Heart right ventricle (tissue), 16 donors: ENCODE measurements at regions not wholly inside any gene's neighbourhood (a gene's known extent, or its start where the extent isn't known, plus 50 kb on each side); places are given as distances from the start of the nearest gene placed in this dataset.

Source experiments
- ATAC-seq, 8 donors: fragments of 200-7000 bp; cut with Tn5 transposase; one replicate each; pipeline ENCODE4 v1.9.1; 2020; ENCODE audit warnings: mild to moderate bottlenecking in 8 of 8, moderate library complexity in 8 of 8, moderate number of reproducible peaks in 1 of 8
- DNase-seq, 2 donors: peaks; one replicate each; pipeline ENCODE4 v3.0.0-alpha.2; 2020
- H3K27ac ChIP-seq, 10 donors: fragments of 200-600 bp; sonication (generic) in 2 of 10; one replicate each; pipeline versions ENCODE4 v1.5.0 to v1.8.0; 2020 to 2022; ENCODE audit warnings: mild to moderate bottlenecking in 3 of 10
- H3K27me3 ChIP-seq, 7 donors: fragments of 200-600 bp; one replicate each; pipeline ENCODE4 v1.8.0; 2021 to 2022; ENCODE audit warnings: mild to moderate bottlenecking in 2 of 7
- H3K36me3 ChIP-seq, 9 donors: fragments of 200-600 bp; sonication (generic) in 1 of 9; one replicate each; pipeline versions ENCODE4 v1.5.0 to v1.8.0; 2020 to 2022; ENCODE audit warnings: mild to moderate bottlenecking in 2 of 9
- H3K4me1 ChIP-seq, 9 donors: fragments of 200-600 bp; sonication (generic) in 1 of 9; one replicate each; pipeline versions ENCODE4 v1.5.0 to v1.8.0; 2020 to 2022; ENCODE audit warnings: mild to moderate bottlenecking in 4 of 9
- H3K4me3 ChIP-seq, 10 donors: fragments of 200-600 bp; sonication (generic) in 2 of 10; one replicate each; pipeline versions ENCODE4 v1.5.0 to v1.8.0; 2020 to 2022; ENCODE audit warnings: mild to moderate bottlenecking in 7 of 10, moderate library complexity in 2 of 10
- H3K9me3 ChIP-seq, 11 donors: fragments of 200-600 bp in 10 of 11; sonication (generic) in 2 of 11; one replicate each; pipeline versions ENCODE4 v1.5.0 to v1.8.0; 2013 to 2022; ENCODE audit warnings: mild to moderate bottlenecking in 2 of 11, control low read depth in 1 of 11, moderate library complexity in 1 of 11
- CTCF ChIP-seq, 9 donors: fragments of 200-600 bp; sonication (generic) in 2 of 9; IDR thresholded peaks; one replicate each; pipeline versions ENCODE4 v1.5.0 to v1.8.0; 2021 to 2022; ENCODE audit warnings: antibody characterized with exemption in 9 of 9, mild to moderate bottlenecking in 5 of 9, moderate library complexity in 1 of 9
- WGBS, 2 donors: extraction: QIAGEN DNeasy Blood & Tissue Kit; methylation state at CpG; one replicate each; pipeline ENCODE4 v1.1.7; 2013; ENCODE audit warnings: inconsistent platforms in 1 of 2; 5-methylcytosine and 5-hydroxymethylcytosine counted together
- intact Hi-C, 10 donors: fragments of 100-400 bp; cut with DNase I; formaldehyde crosslinking; loops; one replicate each; pipeline versions ENCODE4 v1.11.1 to v1.14.2; 2022
- donor health status: Arrhythmogenic right ventricular cardiomyopathy.
- donor health status: ischemic (EF 13 %, LVEDD 7.1; RV severe dilation, severe dysfunction).
- donor health status: healthy with polysubstance abuse.
- donor health status: DM: no; HTN: yes; CAD: no.
- donor health status: DM: no; HTN: no; CAD: no.
- donor health status: ischemic (EF 25% LVEDD 6.9; RV normal size, moderate dysfunction).
- donor health status: ischemic (EF 25% LVEDD 5.7; RV mildly dilated, moderate dysfunction).
- donor health status: healthy.
- donor health status: DM: yes; HTN: yes; CAD: no.
- donor health status: Ischemic cardiomyopathy.
- donor health status: ischemic (EF 35%, LVEDD 5.7; RV mildly dilated, moderate dysfunction).
- donor health status: nonischemic (EF 11% LVEDD 7.7; RV severe dilation, severe dysfunction).
- donor health status: DM: yes; HTN: yes; CAD: no.
- donor health status: PGD.
- donor health status: ischemic (EF 29% LVEDD 5.4; RV normal size, mild dysfunction).
- donor health status: nonischemic (EF 23%, LVEDD 6.1; RV moderate dilation, normal function).

- H3K4me3 ChIP-seq = no peak overlapping the region
- WGBS, 2 donors = 74 to 85% methylated on average over 2 of the region's 2 CpGs
Observed at GRCh38 chr18:27724362-27724761, 452.6 kb downstream of the CDH2 start.

GRCh38 chr18:27723168-27723567, 453.8 kb downstream of the CDH2 start:
- no peaks in the 10 kb centered on the region for H3K36me3 ChIP-seq
- DNase-seq (no peak), ATAC-seq (no peak)
- no peak overlapping the region for H3K4me3 ChIP-seq
- intact Hi-C loops = no loop called here
- H3K27ac ChIP-seq = no peak overlapping the region
- no peak for TF ChIP-seq CTCF (IDR thresholded peaks at IDR 0.05)
- no peaks in the 10 kb centered on the region for H3K4me1 ChIP-seq
- 75 to 81% methylated on average over 1 of the region's 1 CpG for WGBS, 2 donors
- H3K27me3 ChIP-seq = no peaks in the 10 kb centered on the region
- H3K9me3 ChIP-seq = peaks cover 0 to 8% (median 0%) of the 10 kb centered on the region in 11 donors

More at GRCh38 chr18:27724362-27724761, 452.6 kb downstream of the CDH2 start:
- Histone ChIP-seq H3K9me3 (peaks cover 0 to 20% (median 7%) of the 10 kb centered on the region in 11 donors), H3K36me3 (no peaks in the 10 kb centered on the region), H3K27me3 (no peaks in the 10 kb centered on the region), H3K27ac (no peak overlapping the region), H3K4me1 (no peaks in the 10 kb centered on the region)
- intact Hi-C loops = no loop called here
- ATAC-seq (no peak), DNase-seq (no peak)
- TF ChIP-seq CTCF (IDR thresholded peaks at IDR 0.05) = no peak

GRCh38 chr18:27719680-27720079, 457.2 kb downstream of the CDH2 start:
- H3K27ac ChIP-seq = no peak overlapping the region
- WGBS, 2 donors = 70 to 75% methylated on average over 6 of the region's 6 CpGs

GRCh38 chr18:27717816-27718215, 459.1 kb downstream of the CDH2 start:
- H3K9me3 ChIP-seq = peaks cover 0 to 5% (median 0%) of the 10 kb centered on the region in 11 donors
- intact Hi-C loops = no loop called here
- 88 to 89% methylated on average over 3 of the region's 3 CpGs for WGBS, 2 donors
- DNase-seq (no peak), ATAC-seq (no peak)
- TF ChIP-seq CTCF (IDR thresholded peaks at IDR 0.05) = no peak
- no peaks in the 10 kb centered on the region for H3K36me3 ChIP-seq
- no peaks in the 10 kb centered on the region for H3K27me3 ChIP-seq
- no peak overlapping the region for H3K27ac ChIP-seq
- peaks cover 0 to 29% (median 10%) of the 10 kb centered on the region in 9 donors for H3K4me1 ChIP-seq
- H3K4me3 ChIP-seq = no peak overlapping the region

More at GRCh38 chr18:27719680-27720079, 457.2 kb downstream of the CDH2 start:
- intact Hi-C loops = no loop called here
- H3K27me3 ChIP-seq = no peaks in the 10 kb centered on the region
- no peaks in the 10 kb centered on the region for H3K36me3 ChIP-seq
- peaks cover 0 to 5% (median 0%) of the 10 kb centered on the region in 11 donors for H3K9me3 ChIP-seq
- H3K4me3 ChIP-seq = no peak overlapping the region
- no peak for TF ChIP-seq CTCF (IDR thresholded peaks at IDR 0.05)
- no peak for DNase-seq
- H3K4me1 ChIP-seq = peaks cover 0 to 12% (median 0%) of the 10 kb centered on the region in 9 donors
- no peak for ATAC-seq
